OCI-LY1 (cell line): ENCODE measurements at regions not wholly inside any gene's neighbourhood (a gene's known extent, or its start where the extent isn't known, plus 50 kb on each side); places are given as distances from the start of the nearest gene placed in this dataset.

Experiments used
- CTCF ChIP-seq: fragments of 200-600 bp; sonication (generic), shearing (Covaris generic); IDR thresholded peaks from 2 replicates; pipeline ENCODE4 v1.5.1; 2017; ENCODE audit warnings: mild to moderate bottlenecking, antibody characterized with exemption, low read length, moderate library complexity, mixed read lengths
- EZH2 ChIP-seq: fragments of 200-600 bp; sonication (generic), shearing (Covaris generic); IDR thresholded peaks from 2 replicates; pipeline ENCODE4 v1.8.0; 2017; ENCODE audit warnings: borderline replicate concordance, mixed run types, mild to moderate bottlenecking, antibody characterized with exemption, low read length, moderate library complexity, mixed read lengths

- no peak for TF ChIP-seq CTCF
- no peak for TF ChIP-seq EZH2
Observed at GRCh38 chr19:29076963-29077362, 136.0 kb downstream of the UQCRFS1 start.
